Keratinocyte (primary cell): ENCODE measurements at regions not wholly inside any gene's neighbourhood (a gene's known extent, or its start where the extent isn't known, plus 50 kb on each side); places are given as distances from the start of the nearest gene placed in this dataset.

Experiments
- DNase-seq: peaks from one replicate; pipeline ENCODE4 v3.0.0-alpha.2; 2011; ENCODE audit warnings: low read depth, missing footprints, low spot score
- FAIRE-seq: peaks from 2 replicates; lab custom pipeline; 2011; peaks lifted over from hg19 to GRCh38; lab: Jason Lieb, UNC
- H2AFZ ChIP-seq: 2 replicates; pipeline ENCODE4 v1.6.0; 2012; ENCODE audit warnings: low read length, control low read depth, inconsistent platforms; ENCODE audit not compliant: control insufficient read depth
- H3K27ac ChIP-seq: 2 replicates; pipeline ENCODE4 v1.5.1; 2011; ENCODE audit warnings: low read length; ENCODE audit not compliant: control insufficient read depth, insufficient read depth
- H3K27me3 ChIP-seq: 3 replicates; pipeline ENCODE4 v1.6.0; 2011; ENCODE audit warnings: low read length; ENCODE audit not compliant: control insufficient read depth, insufficient read depth; ENCODE audit errors: extremely low read depth
- H3K36me3 ChIP-seq, 2 experiments: 2 replicates in 1 of 2; 3 replicates in 1 of 2; pipeline ENCODE4 v1.5.1; 2011; ENCODE audit warnings: low read length in 2 of 2, mild to moderate bottlenecking in 1 of 2; ENCODE audit not compliant: control insufficient read depth in 2 of 2, insufficient read depth in 2 of 2; ENCODE audit errors: extremely low read depth in 1 of 2
- H3K4me1 ChIP-seq: 3 replicates; pipeline ENCODE4 v1.5.1; 2011; ENCODE audit warnings: low read length; ENCODE audit not compliant: control insufficient read depth, insufficient read depth; ENCODE audit errors: extremely low read depth
- H3K4me2 ChIP-seq: 3 replicates; pipeline ENCODE4 v1.6.0; 2011; ENCODE audit warnings: low read depth, low read length; ENCODE audit not compliant: control insufficient read depth, insufficient read depth; ENCODE audit errors: extremely low read depth
- H3K4me3 ChIP-seq, 3 experiments: fragments of 200-600 bp in 1 of 3; sonication (generic) in 1 of 3; 2 replicates in 2 of 3; 3 replicates in 1 of 3; pipeline ENCODE4 v1.5.1; 2011 to 2016; ENCODE audit warnings: low read length in 3 of 3, mild to moderate bottlenecking in 3 of 3, control low read depth in 2 of 3, inconsistent platforms in 1 of 3, low read depth in 1 of 3, mixed read lengths in 1 of 3, mixed run types in 1 of 3, moderate library complexity in 1 of 3; ENCODE audit not compliant: control insufficient read depth in 2 of 3, insufficient read depth in 2 of 3; ENCODE audit errors: extremely low read depth in 1 of 3
- H3K79me2 ChIP-seq: 2 replicates; pipeline ENCODE4 v1.6.0; 2012; ENCODE audit warnings: low read length; ENCODE audit not compliant: control insufficient read depth, insufficient read depth
- H3K9ac ChIP-seq: 3 replicates; pipeline ENCODE4 v1.6.0; 2011; ENCODE audit warnings: low read length; ENCODE audit not compliant: control insufficient read depth, insufficient read depth; ENCODE audit errors: extremely low read depth
- H3K9me1 ChIP-seq: 3 replicates; pipeline ENCODE4 v1.6.0; 2011; ENCODE audit warnings: low read length; ENCODE audit not compliant: control insufficient read depth, insufficient read depth; ENCODE audit errors: extremely low read depth
- H3K9me3 ChIP-seq: 2 replicates; pipeline ENCODE4 v1.5.1; 2012; ENCODE audit warnings: low read depth, low read length; ENCODE audit not compliant: control insufficient read depth
- H4K20me1 ChIP-seq: 3 replicates; pipeline ENCODE4 v1.6.0; 2011; ENCODE audit warnings: low read length; ENCODE audit not compliant: control insufficient read depth, insufficient read depth; ENCODE audit errors: extremely low read depth
- CTCF ChIP-seq, 3 experiments: IDR thresholded peaks in 1 of 3; conservative IDR thresholded peaks in 1 of 3; optimal IDR thresholded peaks in 1 of 3; 2 replicates in 2 of 3; 3 replicates in 1 of 3; pipeline versions ENCODE3 to v1.5.1; 2011; ENCODE audit warnings: low read length in 3 of 3, mild to moderate bottlenecking in 3 of 3, moderate library complexity in 2 of 3, control low read depth in 1 of 3, inconsistent platforms in 1 of 3; ENCODE audit not compliant: insufficient read depth in 2 of 3; ENCODE audit errors: extremely low read depth in 1 of 3
- EZH2 ChIP-seq: IDR thresholded peaks from one replicate; pipeline ENCODE4 v1.6.1; 2012; ENCODE audit warnings: inconsistent platforms, mild to moderate bottlenecking, low read length, moderate library complexity
- dilution Hi-C: fragments of 300-500 bp; cut with MboI; formaldehyde crosslinking; loops from one replicate; pipeline ENCODE4 v1.7.0; 2020; ENCODE audit warnings: low sequenced_read_pairs; ENCODE audit not compliant: extremely low pct_ligation_motif_present

- H3K4me2 ChIP-seq, result no peak overlapping the region
- no peaks in the 10 kb centered on the region for H3K36me3 ChIP-seq
- H4K20me1 ChIP-seq, result no peaks in the 10 kb centered on the region
- H3K9me1 ChIP-seq, result no peaks in the 10 kb centered on the region
- no peaks in the 10 kb centered on the region for H3K79me2 ChIP-seq
- DNase-seq (no peak), FAIRE-seq (no peak)
- no peak overlapping the region for H3K9ac ChIP-seq
- dilution Hi-C loops, result no loop called here
- no peak overlapping the region for H2AFZ ChIP-seq
- no peak overlapping the region for H3K27ac ChIP-seq
- no peak overlapping the region for H3K4me3 ChIP-seq
- H3K4me1 ChIP-seq, result no peaks in the 10 kb centered on the region
- no peaks in the 10 kb centered on the region for H3K9me3 ChIP-seq
- H3K27me3 ChIP-seq, result peaks cover 12% of the 10 kb centered on the region
- no peak for TF ChIP-seq EZH2
- no peak for TF ChIP-seq CTCF (optimal IDR thresholded peaks at IDR 0.05 in 1 of 3, IDR thresholded peaks at IDR 0.05 in 1 of 3, conservative IDR thresholded peaks at IDR 0.05 in 1 of 3; ENCODE audit: extremely low read depth in 1 of 3, insufficient read depth in 2 of 3, low read length in 3 of 3)
These were observed 180.6 kb upstream of the NUDT4 start for GRCh38 chr12:93197067-93197593.

GRCh38 chr12:93198086-93198485 lies 179.6 kb upstream of the NUDT4 start:
- no peak for DNase-seq
- FAIRE-seq, result no peak
- H2AFZ ChIP-seq, result no peak overlapping the region
- H3K4me2 ChIP-seq, result no peak overlapping the region
- H3K9me1 ChIP-seq, result no peaks in the 10 kb centered on the region
- no peaks in the 10 kb centered on the region for H3K4me1 ChIP-seq
- H4K20me1 ChIP-seq, result no peaks in the 10 kb centered on the region
- peaks cover 14% of the 10 kb centered on the region for H3K27me3 ChIP-seq
- TF ChIP-seq EZH2, result no peak
- no peak for TF ChIP-seq CTCF (optimal IDR thresholded peaks at IDR 0.05 in 1 of 3, IDR thresholded peaks at IDR 0.05 in 1 of 3, conservative IDR thresholded peaks at IDR 0.05 in 1 of 3; ENCODE audit: extremely low read depth in 1 of 3, insufficient read depth in 2 of 3, low read length in 3 of 3)
- H3K79me2 ChIP-seq, result no peaks in the 10 kb centered on the region
- H3K9me3 ChIP-seq, result no peaks in the 10 kb centered on the region
- H3K36me3 ChIP-seq, result no peaks in the 10 kb centered on the region
- no peak overlapping the region for H3K4me3 ChIP-seq
- H3K27ac ChIP-seq, result no peak overlapping the region
- no peak overlapping the region for H3K9ac ChIP-seq
- dilution Hi-C loops, result no loop called here
